DND-41 (cell line): ENCODE measurements at regions not wholly inside any gene's neighbourhood (a gene's known extent, or its start where the extent isn't known, plus 50 kb on each side); places are given as distances from the start of the nearest gene placed in this dataset.

Source experiments
- ATAC-seq: fragments of 200-7000 bp; cut with Tn5 transposase; 3 replicates; pipeline ENCODE4 v1.9.1; 2021; ENCODE audit warnings: low read depth; ENCODE audit not compliant: insufficient read depth
- DNase-seq: peaks from one replicate; pipeline ENCODE4 v3.0.0-alpha.2; 2020
- H2AFZ ChIP-seq: 2 replicates; pipeline ENCODE4 v1.6.0; 2012; ENCODE audit warnings: low read depth, low read length
- H3K27ac ChIP-seq: 2 replicates; pipeline ENCODE4 v1.5.1; 2012; ENCODE audit warnings: low read length, inconsistent platforms
- H3K27me3 ChIP-seq: fragments of 200-600 bp; sonication (generic); 2 replicates; pipeline ENCODE4 v1.6.0; 2012; ENCODE audit warnings: low read length, mild to moderate bottlenecking, inconsistent platforms; ENCODE audit not compliant: insufficient read depth, poor library complexity
- H3K36me3 ChIP-seq: 2 replicates; pipeline ENCODE4 v1.5.1; 2012; ENCODE audit warnings: low read length, inconsistent platforms; ENCODE audit not compliant: insufficient read depth
- H3K4me1 ChIP-seq: 2 replicates; pipeline ENCODE4 v1.5.1; 2012; ENCODE audit warnings: mild to moderate bottlenecking, low read length; ENCODE audit not compliant: insufficient read depth
- H3K4me2 ChIP-seq: 2 replicates; pipeline ENCODE4 v1.6.0; 2012; ENCODE audit warnings: mild to moderate bottlenecking, moderate library complexity, low read length, inconsistent platforms; ENCODE audit not compliant: insufficient read depth
- H3K4me3 ChIP-seq, 2 experiments: fragments of 200-600 bp in 1 of 2; shearing (Covaris generic) in 1 of 2; 2 replicates each; pipeline ENCODE4 v1.5.1; 2012 to 2016; ENCODE audit warnings: inconsistent platforms in 2 of 2, low read length in 2 of 2, mild to moderate bottlenecking in 2 of 2, low read depth in 1 of 2, moderate library complexity in 1 of 2
- H3K79me2 ChIP-seq: 2 replicates; pipeline ENCODE4 v1.6.0; 2012; ENCODE audit warnings: low read length, inconsistent platforms; ENCODE audit not compliant: insufficient read depth
- H3K9ac ChIP-seq: 2 replicates; pipeline ENCODE4 v1.6.0; 2012; ENCODE audit warnings: low read depth, mild to moderate bottlenecking, inconsistent platforms, low read length, moderate library complexity
- H3K9me3 ChIP-seq: 2 replicates; pipeline ENCODE4 v1.5.1; 2012; ENCODE audit warnings: low read length, moderate library complexity, mild to moderate bottlenecking, inconsistent platforms; ENCODE audit not compliant: insufficient read depth, severe bottlenecking
- H4K20me1 ChIP-seq: 2 replicates; pipeline ENCODE4 v1.6.0; 2012; ENCODE audit warnings: low read length; ENCODE audit not compliant: insufficient read depth
- EZH2 ChIP-seq: IDR thresholded peaks from 3 replicates; pipeline ENCODE4 v1.6.1; 2012; ENCODE audit warnings: borderline replicate concordance, low read depth, mild to moderate bottlenecking, moderate library complexity, low read length, inconsistent platforms; ENCODE audit not compliant: severe bottlenecking
- TF ChIP-seq, protein P1 (sequence below): IDR thresholded peaks from 2 replicates; pipeline ENCODE4 v1.5.1; 2012; ENCODE audit warnings: borderline replicate concordance, low read length, moderate library complexity, mild to moderate bottlenecking; ENCODE audit not compliant: poor library complexity, severe bottlenecking; ENCODE audit errors: extremely low read depth

DNA sequence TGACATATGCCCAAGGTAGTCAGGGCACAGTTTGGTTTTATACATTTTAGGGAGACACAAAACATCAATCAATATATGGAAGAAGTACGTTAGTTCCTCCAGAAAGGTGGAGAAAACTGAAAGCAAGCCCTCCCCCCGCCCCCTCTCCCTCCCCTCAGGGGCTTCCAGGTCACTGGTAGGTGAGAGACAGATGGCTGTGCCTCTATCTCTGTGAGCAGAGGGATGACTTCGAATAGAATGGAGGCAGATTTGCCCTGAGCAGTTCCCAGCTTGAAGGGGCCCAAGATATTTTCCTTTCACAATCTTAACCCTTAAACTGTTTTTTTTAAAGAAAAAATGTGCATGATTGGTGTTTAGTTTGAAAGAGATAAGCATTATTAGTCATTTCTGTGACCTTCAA lies 114.0 kb downstream of the PCDH10 start:
- Histone ChIP-seq H3K4me3 (no peak overlapping the region), H3K9ac (no peak overlapping the region), H2AFZ (no peak overlapping the region), H3K4me1 (no peaks in the 10 kb centered on the region), H3K79me2 (no peaks in the 10 kb centered on the region), H3K36me3 (no peaks in the 10 kb centered on the region), H4K20me1 (no peaks in the 10 kb centered on the region), H3K27ac (no peak overlapping the region), H3K4me2 (no peak overlapping the region), H3K9me3 (no peaks in the 10 kb centered on the region), H3K27me3 (no peaks in the 10 kb centered on the region)
- ATAC-seq (no peak), DNase-seq (no peak)
- TF ChIP-seq, protein P1, sequence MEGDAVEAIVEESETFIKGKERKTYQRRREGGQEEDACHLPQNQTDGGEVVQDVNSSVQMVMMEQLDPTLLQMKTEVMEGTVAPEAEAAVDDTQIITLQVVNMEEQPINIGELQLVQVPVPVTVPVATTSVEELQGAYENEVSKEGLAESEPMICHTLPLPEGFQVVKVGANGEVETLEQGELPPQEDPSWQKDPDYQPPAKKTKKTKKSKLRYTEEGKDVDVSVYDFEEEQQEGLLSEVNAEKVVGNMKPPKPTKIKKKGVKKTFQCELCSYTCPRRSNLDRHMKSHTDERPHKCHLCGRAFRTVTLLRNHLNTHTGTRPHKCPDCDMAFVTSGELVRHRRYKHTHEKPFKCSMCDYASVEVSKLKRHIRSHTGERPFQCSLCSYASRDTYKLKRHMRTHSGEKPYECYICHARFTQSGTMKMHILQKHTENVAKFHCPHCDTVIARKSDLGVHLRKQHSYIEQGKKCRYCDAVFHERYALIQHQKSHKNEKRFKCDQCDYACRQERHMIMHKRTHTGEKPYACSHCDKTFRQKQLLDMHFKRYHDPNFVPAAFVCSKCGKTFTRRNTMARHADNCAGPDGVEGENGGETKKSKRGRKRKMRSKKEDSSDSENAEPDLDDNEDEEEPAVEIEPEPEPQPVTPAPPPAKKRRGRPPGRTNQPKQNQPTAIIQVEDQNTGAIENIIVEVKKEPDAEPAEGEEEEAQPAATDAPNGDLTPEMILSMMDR: no peak
- no peak for TF ChIP-seq EZH2

DNA sequence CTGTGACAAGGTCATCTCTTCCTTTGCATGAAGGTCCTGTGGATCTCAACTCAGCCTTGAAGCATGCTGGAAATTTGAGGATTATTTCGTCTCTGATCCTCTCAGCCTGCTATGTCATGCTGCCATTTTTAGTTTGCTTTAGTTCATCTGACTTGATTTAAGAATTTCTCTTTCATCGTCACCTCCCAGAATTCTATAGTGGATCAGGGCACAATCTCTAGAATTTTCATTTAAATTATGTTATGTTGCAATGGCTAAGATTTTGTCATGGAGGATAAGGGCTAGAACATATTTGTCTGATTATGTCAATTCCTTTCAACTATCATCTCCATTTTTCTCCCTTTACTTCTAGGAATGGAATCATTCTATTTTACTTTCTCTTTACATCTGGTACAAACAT lies 98.8 kb downstream of the PCDH10 start:
- H3K4me2 ChIP-seq: no peak overlapping the region
- no peaks in the 10 kb centered on the region for H3K36me3 ChIP-seq
- no peaks in the 10 kb centered on the region for H3K9me3 ChIP-seq
- H3K9ac ChIP-seq: no peak overlapping the region
- peak overlapping the region; percentile 19; the same call in 1 of the 2 replicates for H2AFZ ChIP-seq
- no peaks in the 10 kb centered on the region for H3K4me1 ChIP-seq
- no peaks in the 10 kb centered on the region for H4K20me1 ChIP-seq
- no peaks in the 10 kb centered on the region for H3K27me3 ChIP-seq
- H3K4me3 ChIP-seq: no peak overlapping the region
- H3K79me2 ChIP-seq: no peaks in the 10 kb centered on the region
- no peak overlapping the region for H3K27ac ChIP-seq
- DNase-seq (no peak), ATAC-seq (no peak)
- TF ChIP-seq, protein P1: no peak
- no peak for TF ChIP-seq EZH2

DNA sequence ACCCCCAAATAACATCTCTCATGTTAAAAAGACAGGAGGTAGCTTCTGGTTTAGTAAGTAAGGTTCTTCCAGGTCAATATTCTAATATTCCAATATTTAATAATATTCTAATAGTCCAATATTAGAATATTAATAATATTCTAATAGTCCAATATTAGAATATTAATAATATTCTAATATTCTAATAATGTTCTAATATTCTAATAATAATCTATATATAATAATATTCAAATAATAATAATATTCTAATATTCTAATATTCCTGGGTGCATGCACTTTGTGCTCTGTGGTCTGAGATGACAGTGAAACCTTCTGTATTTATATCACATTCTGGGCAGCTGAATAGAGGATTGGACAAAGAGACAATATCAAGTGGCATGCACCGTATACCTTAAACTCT lies 96.1 kb downstream of the PCDH10 start:
- no peaks in the 10 kb centered on the region for H3K27me3 ChIP-seq
- no peaks in the 10 kb centered on the region for H3K36me3 ChIP-seq
- H3K4me2 ChIP-seq: no peak overlapping the region
- no peak overlapping the region for H3K27ac ChIP-seq
- DNase-seq: no peak
- no peak for TF ChIP-seq EZH2
- TF ChIP-seq, protein P1: no peak
- H4K20me1 ChIP-seq: no peaks in the 10 kb centered on the region
- H3K79me2 ChIP-seq: no peaks in the 10 kb centered on the region
- H3K9me3 ChIP-seq: no peaks in the 10 kb centered on the region
- no peaks in the 10 kb centered on the region for H3K4me1 ChIP-seq
- H3K9ac ChIP-seq: no peak overlapping the region
- no peak for ATAC-seq
- H2AFZ ChIP-seq: no peak overlapping the region
- no peak overlapping the region for H3K4me3 ChIP-seq
